GM12873 (cell line): ENCODE measurements at regions not wholly inside any gene's neighbourhood (a gene's known extent, or its start where the extent isn't known, plus 50 kb on each side); places are given as distances from the start of the nearest gene placed in this dataset.

ENCODE experiments used
- TF ChIP-seq, protein P1 (sequence below): IDR thresholded peaks from 2 replicates; pipeline ENCODE4 v1.5.1; 2012; ENCODE audit warnings: low read depth, mild to moderate bottlenecking, moderate library complexity, low read length, control low read depth; ENCODE audit not compliant: insufficient read depth; ENCODE audit errors: missing control alignments

DNA sequence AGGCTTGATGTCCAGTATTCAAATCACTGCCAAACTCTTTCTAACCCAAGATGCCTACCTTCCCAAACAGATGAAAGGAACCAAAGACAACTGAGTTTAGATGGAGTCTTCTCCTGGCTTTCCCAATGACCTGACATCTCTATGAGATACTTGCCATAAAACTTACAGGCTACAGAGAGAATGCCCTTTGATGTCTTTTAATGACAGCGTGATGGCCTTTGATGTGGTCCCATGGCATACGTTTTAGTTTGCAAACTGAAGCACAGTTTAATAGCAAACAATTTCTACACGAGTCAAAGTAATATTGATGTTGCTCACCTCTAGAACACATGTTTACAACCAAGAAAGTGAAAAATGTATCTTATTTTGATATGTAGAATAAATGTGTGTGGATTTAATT is 73.2 kb downstream of the ZIC4 start:
- TF ChIP-seq, protein P1, sequence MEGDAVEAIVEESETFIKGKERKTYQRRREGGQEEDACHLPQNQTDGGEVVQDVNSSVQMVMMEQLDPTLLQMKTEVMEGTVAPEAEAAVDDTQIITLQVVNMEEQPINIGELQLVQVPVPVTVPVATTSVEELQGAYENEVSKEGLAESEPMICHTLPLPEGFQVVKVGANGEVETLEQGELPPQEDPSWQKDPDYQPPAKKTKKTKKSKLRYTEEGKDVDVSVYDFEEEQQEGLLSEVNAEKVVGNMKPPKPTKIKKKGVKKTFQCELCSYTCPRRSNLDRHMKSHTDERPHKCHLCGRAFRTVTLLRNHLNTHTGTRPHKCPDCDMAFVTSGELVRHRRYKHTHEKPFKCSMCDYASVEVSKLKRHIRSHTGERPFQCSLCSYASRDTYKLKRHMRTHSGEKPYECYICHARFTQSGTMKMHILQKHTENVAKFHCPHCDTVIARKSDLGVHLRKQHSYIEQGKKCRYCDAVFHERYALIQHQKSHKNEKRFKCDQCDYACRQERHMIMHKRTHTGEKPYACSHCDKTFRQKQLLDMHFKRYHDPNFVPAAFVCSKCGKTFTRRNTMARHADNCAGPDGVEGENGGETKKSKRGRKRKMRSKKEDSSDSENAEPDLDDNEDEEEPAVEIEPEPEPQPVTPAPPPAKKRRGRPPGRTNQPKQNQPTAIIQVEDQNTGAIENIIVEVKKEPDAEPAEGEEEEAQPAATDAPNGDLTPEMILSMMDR: no peak

DNA sequence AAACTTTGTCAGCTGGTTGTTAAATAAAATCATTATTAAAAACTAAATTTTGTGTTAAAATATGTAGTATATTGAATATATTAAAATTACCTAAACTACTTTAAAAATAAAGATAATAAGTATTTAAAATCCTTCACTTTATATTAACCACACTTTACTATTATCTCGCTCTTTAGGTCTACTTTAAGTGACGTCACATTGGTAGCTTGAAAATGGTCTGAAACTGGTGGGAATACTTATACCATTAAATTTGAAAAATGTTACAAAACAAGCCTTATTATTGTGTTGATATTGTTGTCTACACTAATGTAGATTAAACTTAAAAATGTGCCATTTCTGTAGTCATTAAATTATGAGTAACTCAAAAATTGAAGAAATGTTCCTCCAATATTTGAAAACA is 77.6 kb downstream of the ZIC4 start:
- TF ChIP-seq, protein P1: no peak

DNA sequence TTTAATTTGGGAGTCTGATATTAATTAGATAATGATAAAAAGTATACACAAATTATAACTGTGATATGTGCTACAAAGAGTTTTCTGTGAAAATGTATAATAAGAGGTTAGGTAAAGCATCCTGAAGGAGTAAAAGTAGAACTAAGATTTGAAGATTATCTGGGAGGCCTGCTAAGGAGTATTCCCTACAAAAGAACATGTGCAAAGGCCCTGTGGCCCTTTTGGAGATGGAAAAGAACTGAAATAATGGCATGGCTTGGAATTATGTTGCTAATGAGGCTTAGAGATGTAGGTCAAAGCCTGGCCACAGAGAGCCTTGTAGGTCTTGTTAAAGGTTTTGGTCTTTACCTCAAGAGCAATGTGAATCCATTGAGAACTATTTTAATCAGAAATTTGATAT is 82.0 kb downstream of the ZIC4 start:
- TF ChIP-seq, protein P1: no peak

DNA sequence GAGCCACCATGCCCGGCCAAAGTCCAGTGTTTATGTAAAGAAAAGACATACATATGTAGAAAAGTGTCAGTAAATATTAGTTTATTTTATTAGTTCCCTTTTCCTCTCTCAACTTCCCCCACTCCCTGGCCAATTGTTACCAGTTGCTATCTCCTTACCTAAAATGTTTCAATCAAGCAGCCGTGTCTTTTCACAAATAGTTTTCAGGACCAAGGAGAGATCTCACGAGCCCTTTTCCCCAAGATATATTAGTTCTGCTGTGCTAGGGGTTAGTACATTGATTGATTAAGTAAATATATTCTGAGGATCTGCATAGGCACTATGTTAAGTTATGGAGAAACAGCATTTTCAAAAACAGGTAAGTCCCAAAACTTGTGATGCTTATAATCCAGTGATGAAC is 87.4 kb downstream of the ZIC4 start:
- TF ChIP-seq, protein P1: no peak

DNA sequence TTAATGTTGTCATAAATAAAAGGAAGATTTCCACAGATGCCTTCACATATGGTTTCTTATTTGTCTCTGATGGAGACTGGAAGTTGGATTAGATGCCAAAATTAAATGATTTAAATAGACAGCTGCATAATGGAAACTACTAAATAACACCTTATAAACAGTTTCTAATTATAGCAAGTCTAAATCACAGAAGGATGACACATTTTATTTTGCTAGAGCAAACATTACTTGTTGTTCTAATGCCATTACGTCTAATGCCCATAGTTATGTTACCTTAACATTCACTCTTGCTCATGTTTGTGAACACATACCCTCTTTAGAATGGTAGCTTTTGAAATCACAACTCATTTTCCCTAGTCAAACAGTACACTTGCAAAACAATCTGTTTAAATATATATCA is 92.8 kb downstream of the ZIC4 start:
- TF ChIP-seq, protein P1: no peak

DNA sequence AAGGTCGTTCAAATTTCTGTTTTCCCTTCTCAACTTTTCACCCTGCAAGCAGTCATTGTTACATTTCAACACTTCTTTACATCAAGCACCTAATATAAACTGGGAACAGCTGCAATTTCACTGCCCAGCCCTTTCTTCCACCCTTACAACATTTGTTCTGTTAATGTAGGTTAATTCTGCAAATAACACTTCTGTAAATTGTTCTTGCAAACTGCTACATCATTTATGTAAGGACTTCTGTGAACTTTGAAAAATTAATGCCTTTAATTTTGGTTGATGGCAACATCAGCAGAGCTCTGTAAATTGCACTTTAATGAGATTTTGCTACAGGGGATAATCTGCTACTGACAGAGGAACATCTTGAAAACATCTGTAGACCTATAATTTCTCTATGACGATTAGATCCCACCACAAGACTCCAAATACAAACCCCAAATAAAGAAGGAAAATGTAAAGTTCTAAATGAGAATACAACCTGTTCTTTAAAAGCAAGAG is 93.5 kb downstream of the ZIC4 start:
- TF ChIP-seq, protein P1: no peak

DNA sequence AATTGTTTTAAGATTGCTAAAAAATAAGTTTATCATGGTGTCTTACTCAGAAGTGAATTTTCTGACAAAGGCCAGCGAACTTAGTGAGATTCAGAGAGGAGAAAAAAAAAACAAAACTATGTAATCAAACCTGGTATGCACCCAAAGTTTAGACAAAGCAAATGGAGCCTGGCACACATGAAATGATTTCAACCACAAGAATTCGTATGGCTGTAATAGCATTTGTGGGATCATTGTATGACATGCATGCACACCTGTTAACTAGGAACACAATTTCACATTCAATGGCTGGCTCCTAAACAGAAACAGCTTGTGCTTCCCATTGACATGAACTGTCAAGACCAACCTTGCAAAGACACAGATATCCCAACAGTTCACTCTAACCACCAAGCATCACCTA is 94.6 kb downstream of the ZIC4 start:
- TF ChIP-seq, protein P1: no peak

DNA sequence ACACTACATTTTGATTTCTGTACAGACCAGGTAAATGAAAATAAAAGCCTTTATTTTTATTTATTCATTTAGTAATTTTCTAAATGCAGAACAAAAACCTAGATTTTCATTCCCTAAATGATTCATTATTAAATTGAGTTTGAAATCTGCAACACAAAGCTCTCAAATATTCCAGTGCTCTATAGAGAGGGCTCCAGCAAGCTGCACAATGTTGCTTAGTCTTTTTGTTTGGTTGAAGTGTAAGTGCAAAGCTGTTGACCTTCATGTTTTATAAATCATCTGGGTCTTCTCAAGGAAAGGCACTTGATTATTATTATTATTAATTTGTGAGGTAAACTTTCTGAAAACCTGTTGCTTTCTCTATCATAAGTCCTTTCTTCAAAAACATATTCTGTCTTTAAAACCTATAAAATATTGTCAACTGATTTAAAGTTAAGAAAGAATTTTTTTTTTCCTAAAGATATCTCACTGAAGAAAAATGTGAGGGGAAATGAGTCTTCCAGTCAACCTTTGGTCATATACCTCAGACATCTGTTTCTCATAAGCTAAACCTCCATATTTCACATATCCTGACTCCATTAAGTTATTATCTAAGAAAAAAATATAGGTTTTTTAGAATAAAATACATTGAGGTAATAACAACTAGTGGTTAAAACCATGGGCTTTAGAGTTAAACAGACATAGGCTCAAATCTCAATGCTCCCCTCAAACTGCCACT is 100.7 kb downstream of the ZIC4 start:
- TF ChIP-seq, protein P1: no peak
